C4-2B (cell line): ENCODE measurements at regions not wholly inside any gene's neighbourhood (a gene's known extent, or its start where the extent isn't known, plus 50 kb on each side); places are given as distances from the start of the nearest gene placed in this dataset.

ENCODE experiments used
- H3K27ac ChIP-seq: fragments of 450-650 bp; 2 replicates; pipeline ENCODE4 v1.5.1; 2017
- ZFX ChIP-seq: fragments of 450-650 bp; IDR thresholded peaks from 2 replicates; pipeline ENCODE4 v1.6.1; 2017
- TF ChIP-seq, protein P1 (sequence below): fragments of 450-650 bp; conservative IDR thresholded peaks from 2 replicates; pipeline ENCODE4 v1.5.1; 2017; ENCODE audit warnings: mild to moderate bottlenecking

DNA sequence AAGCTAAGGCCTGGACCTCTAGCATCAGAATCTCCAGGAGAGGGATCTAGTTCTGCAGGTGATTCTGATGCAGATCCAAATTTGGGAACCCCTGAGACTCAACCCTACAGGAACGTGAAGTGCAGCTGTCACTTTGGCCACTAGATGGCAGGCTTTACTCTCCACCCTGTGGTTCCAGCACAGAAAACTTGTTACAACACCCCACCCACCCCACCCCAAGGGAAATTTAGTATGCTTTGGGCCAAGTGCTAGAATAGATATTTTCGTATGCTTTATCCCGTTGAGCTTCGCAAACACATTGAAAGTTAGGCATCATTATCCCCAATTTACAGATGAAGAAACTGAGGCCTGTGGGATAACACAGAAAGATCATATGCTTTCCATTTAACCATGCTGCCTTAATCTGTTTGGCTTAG lies 232.0 kb downstream of the B3GLCT start:
- TF ChIP-seq ZFX = no peak
- TF ChIP-seq, protein P1, sequence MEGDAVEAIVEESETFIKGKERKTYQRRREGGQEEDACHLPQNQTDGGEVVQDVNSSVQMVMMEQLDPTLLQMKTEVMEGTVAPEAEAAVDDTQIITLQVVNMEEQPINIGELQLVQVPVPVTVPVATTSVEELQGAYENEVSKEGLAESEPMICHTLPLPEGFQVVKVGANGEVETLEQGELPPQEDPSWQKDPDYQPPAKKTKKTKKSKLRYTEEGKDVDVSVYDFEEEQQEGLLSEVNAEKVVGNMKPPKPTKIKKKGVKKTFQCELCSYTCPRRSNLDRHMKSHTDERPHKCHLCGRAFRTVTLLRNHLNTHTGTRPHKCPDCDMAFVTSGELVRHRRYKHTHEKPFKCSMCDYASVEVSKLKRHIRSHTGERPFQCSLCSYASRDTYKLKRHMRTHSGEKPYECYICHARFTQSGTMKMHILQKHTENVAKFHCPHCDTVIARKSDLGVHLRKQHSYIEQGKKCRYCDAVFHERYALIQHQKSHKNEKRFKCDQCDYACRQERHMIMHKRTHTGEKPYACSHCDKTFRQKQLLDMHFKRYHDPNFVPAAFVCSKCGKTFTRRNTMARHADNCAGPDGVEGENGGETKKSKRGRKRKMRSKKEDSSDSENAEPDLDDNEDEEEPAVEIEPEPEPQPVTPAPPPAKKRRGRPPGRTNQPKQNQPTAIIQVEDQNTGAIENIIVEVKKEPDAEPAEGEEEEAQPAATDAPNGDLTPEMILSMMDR = peak; percentile 100
- H3K27ac ChIP-seq = no peak overlapping the region

DNA sequence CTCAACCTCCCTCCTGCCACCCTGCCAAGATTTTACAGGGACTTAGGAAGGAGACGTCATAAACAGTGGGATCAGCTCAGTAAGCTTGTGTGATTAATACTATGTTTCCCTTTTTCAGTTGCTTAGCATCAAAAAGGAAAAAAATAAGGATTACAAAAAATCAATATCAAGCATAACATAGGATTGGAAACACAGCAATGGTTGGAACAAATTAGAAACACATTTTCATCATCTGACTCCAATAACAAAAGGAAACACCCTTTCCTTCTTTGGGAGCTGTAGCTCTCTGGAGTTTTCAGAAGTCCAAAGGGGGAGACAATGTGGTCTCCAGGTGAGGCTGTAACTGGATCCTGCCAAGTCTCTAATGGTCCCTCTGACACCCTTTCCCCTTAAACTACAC lies 233.4 kb downstream of the B3GLCT start:
- TF ChIP-seq ZFX = no peak
- TF ChIP-seq, protein P1 = no peak
- no peak overlapping the region for H3K27ac ChIP-seq

DNA sequence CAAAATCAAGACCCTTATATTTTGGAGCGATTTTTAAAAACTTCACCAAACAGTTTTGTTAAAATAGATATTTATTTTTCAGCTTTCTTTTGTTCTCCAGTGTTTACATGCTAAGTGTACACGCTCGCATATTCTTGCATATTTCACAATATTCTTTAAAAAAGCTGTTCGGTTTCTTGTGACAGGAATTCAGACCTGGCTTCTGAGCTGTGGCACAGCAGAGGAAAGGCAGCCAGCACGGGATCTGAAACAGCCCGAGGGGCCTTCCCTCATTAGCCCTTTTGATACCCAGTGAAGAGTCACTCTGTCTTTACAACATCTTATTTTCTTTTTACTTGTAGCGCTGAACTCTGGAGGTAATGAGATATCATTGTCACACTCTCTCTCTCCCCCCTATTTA lies 234.0 kb downstream of the B3GLCT start:
- no peak overlapping the region for H3K27ac ChIP-seq
- TF ChIP-seq ZFX = no peak
- TF ChIP-seq, protein P1 = no peak

DNA sequence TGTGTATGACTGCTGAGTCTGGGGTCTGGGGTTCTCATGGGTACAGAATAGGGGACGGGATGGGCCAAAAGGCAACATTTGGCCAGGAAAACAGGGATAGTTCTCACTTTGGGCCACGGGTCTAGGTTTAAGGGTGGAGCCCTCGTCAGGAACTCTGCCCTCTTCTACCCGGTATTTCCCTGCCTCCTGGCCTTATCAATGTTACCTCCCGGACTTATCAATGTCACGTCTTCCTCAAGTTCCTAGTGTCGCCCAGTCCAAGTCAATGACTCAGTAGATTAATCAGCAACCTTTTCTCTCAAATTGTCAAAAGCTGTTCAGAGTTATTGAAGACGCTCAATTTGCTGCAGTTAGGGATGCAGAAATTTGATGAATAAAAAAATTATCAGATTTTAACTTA lies 234.8 kb downstream of the B3GLCT start:
- TF ChIP-seq, protein P1 = no peak
- no peak for TF ChIP-seq ZFX
- no peak overlapping the region for H3K27ac ChIP-seq

DNA sequence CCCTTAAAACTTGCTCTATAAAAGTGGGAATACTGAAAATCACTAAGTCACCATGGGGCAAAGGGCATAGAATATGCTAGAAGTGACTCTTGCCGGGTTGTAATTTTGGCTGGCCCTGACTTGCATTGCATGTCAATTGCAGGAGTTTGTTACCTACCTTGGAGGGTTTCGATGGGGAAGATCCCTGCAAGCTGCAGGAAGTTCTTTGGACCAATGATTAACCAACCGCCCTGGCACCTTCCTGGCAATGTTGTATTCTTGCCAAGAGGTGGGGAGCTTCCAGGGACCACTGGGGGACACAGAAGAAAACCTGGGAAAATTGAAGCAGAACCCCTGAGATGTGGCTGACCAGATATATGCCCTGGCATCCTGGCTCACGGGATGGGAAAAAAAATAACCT lies 235.8 kb downstream of the B3GLCT start:
- no peak overlapping the region for H3K27ac ChIP-seq
- TF ChIP-seq, protein P1 = no peak
- TF ChIP-seq ZFX = no peak

DNA sequence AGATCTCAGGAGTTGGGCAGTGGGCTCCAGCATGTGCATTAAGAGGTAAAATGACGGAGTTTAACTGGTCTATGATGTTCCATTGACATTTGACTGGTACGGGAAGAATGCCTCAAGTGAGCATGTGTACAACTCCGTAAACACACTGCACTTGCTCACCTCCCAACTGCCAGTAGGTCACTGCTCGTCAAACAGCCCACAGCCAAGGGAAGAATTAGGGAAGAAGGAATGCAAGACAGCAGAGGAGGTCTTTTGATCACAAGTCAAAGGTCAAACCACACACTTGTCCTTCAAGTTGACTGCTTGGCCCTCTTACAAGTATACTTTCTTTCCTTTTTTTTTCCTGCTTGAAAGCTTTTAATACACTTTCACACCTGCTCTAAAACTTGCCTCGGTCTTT lies 236.7 kb downstream of the B3GLCT start:
- TF ChIP-seq, protein P1 = no peak
- TF ChIP-seq ZFX = no peak

GRCh38 chr13:31437975-31438374 lies 238.2 kb downstream of the B3GLCT start:
- H3K27ac ChIP-seq = no peak overlapping the region
- TF ChIP-seq, protein P1 = no peak
- TF ChIP-seq ZFX = no peak

More for the DNA sequence above, 236.7 kb downstream of the B3GLCT start:
- H3K27ac ChIP-seq = no peak overlapping the region
